Choroid plexus epithelial cell (primary cell): ENCODE measurements at regions not wholly inside any gene's neighbourhood (a gene's known extent, or its start where the extent isn't known, plus 50 kb on each side); places are given as distances from the start of the nearest gene placed in this dataset.

Experiments used
- DNase-seq: peaks from one replicate; pipeline ENCODE4 v3.0.0-alpha.2; 2010; ENCODE audit warnings: low read depth
- H3K4me3 ChIP-seq: 2 replicates; pipeline ENCODE4 v1.5.1; 2011; ENCODE audit warnings: low read depth, mild to moderate bottlenecking, control low read depth, low read length, moderate library complexity
- TF ChIP-seq, protein P1 (sequence below): conservative IDR thresholded peaks from 2 replicates; pipeline ENCODE4 v1.5.1; 2011; ENCODE audit warnings: low read depth, mild to moderate bottlenecking, control low read depth, inconsistent platforms, low read length, moderate library complexity

GRCh38 chr6:168866534-168866933 is 387.1 kb downstream of the THBS2 start:
- TF ChIP-seq, protein P1, sequence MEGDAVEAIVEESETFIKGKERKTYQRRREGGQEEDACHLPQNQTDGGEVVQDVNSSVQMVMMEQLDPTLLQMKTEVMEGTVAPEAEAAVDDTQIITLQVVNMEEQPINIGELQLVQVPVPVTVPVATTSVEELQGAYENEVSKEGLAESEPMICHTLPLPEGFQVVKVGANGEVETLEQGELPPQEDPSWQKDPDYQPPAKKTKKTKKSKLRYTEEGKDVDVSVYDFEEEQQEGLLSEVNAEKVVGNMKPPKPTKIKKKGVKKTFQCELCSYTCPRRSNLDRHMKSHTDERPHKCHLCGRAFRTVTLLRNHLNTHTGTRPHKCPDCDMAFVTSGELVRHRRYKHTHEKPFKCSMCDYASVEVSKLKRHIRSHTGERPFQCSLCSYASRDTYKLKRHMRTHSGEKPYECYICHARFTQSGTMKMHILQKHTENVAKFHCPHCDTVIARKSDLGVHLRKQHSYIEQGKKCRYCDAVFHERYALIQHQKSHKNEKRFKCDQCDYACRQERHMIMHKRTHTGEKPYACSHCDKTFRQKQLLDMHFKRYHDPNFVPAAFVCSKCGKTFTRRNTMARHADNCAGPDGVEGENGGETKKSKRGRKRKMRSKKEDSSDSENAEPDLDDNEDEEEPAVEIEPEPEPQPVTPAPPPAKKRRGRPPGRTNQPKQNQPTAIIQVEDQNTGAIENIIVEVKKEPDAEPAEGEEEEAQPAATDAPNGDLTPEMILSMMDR = no peak
- H3K4me3 ChIP-seq = no peak overlapping the region
- no peak for DNase-seq

DNA sequence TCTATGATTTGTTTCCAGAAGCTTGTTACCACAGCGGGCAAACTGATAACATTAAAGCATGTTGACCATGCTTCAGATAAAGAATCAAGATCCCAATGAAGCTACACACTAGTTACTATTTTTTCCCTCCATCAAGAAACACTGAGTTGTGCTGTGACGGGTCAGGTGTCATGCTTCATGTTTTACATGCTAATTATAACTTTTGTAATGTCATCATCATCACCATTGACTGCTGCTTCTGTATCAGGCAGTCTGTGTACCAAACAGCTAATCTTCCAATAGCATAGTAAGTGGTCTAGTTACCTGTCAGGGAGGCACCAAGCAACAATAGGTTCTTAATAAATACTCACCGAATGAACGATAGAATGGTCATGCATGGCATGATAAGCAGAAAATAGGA is 388.1 kb downstream of the THBS2 start:
- no peak for DNase-seq
- H3K4me3 ChIP-seq = no peak overlapping the region
- TF ChIP-seq, protein P1 = no peak

- TF ChIP-seq, protein P1 = no peak
- H3K4me3 ChIP-seq = no peak overlapping the region
- no peak for DNase-seq
Observed at GRCh38 chr6:168864541-168865460, 388.8 kb downstream of the THBS2 start.

DNA sequence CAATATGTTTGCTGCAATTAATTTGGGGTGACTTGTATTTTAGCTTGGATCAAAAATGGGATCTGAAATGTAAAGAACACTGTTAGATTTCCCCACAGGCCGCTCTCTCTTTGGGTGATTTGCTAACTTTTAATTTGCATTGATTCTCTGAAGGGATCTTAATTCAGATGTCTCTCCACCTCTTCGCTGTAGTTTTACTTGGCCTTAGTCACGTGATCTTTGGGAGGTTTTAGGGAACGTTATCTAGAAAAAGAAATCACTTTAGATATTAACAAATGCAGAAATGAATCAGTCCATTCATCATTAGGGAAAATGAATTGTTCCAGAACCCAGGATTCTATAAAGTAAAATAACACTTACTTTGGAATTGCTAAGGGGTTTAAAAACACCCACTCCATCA is 390.2 kb downstream of the THBS2 start:
- no peak overlapping the region for H3K4me3 ChIP-seq
- no peak for DNase-seq
- TF ChIP-seq, protein P1 = no peak

GRCh38 chr6:168862346-168862980 is 391.2 kb downstream of the THBS2 start:
- TF ChIP-seq, protein P1 = no peak
- H3K4me3 ChIP-seq = no peak overlapping the region
- no peak for DNase-seq

DNA sequence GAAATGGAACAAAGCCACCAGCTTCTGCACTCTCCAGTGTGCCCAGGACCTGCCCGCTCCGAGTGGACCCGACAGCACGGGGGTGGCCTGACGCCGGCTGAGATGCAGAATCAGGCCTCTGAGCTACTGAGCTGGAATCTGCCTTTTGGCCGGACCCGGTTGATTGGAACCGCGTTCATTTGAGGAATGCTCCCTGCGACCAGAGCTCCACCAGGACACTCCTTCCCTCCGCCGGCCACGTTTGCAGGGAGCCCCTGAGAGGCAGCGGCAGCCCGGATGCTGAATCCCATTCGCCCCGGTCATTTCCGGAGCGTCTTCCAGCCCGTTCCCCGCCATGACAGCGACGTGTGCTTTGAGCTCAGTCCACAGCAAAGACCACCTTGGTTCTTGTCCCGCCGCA is 392.7 kb downstream of the THBS2 start:
- no peak overlapping the region for H3K4me3 ChIP-seq
- DNase-seq = no peak
- TF ChIP-seq, protein P1 = no peak
